ENCODE measurements at regions not wholly inside any gene's neighbourhood (a gene's known extent, or its start where the extent isn't known, plus 50 kb on each side); places are given as distances from the start of the nearest gene placed in this dataset.

DNA sequence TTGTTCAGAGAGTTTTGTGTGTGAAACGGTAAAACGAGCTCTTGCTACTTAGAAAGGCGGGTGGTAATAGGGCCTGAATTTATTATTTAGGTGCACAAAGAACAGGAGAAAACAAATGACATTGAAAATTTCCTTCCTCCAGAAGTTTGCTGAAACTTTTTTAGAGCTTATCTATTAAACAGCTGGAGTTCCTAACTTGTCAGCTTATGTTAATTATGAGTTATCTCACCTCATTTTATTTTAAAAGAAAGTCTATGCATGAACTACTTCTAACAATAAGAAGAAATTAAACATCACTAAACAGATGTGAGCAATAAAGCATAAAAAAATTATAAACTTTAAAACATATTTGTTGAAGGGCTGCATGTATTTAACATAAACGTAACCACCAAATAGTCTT is 373.9 kb upstream of the ANO3 start:
- ATAC-seq (ENCODE audit: insufficient read depth, low read depth) (no peak), DNase-seq (no peak)
- no peak overlapping the region for H3K27ac ChIP-seq (ENCODE audit: low read length)
- no peaks in the 10 kb centered on the region for H3K36me3 ChIP-seq (ENCODE audit: insufficient read depth, low read length)
- H3K9me3 ChIP-seq (ENCODE audit: insufficient read depth, low read length, severe bottlenecking): no peaks in the 10 kb centered on the region
- no peaks in the 10 kb centered on the region for H4K20me1 ChIP-seq (ENCODE audit: insufficient read depth, low read length)
- H3K4me1 ChIP-seq (ENCODE audit: insufficient read depth, low read length): no peaks in the 10 kb centered on the region
- no peak overlapping the region for H3K4me2 ChIP-seq (ENCODE audit: insufficient read depth, low read length)
- no peaks in the 10 kb centered on the region for H3K79me2 ChIP-seq (ENCODE audit: insufficient read depth, low read length)
- H3K9ac ChIP-seq (ENCODE audit: low read depth, low read length): no peak overlapping the region
- H3K4me3 ChIP-seq (ENCODE audit: low read depth in 1 of 2, low read length in 2 of 2): no peak overlapping the region
- TF ChIP-seq, protein P1, sequence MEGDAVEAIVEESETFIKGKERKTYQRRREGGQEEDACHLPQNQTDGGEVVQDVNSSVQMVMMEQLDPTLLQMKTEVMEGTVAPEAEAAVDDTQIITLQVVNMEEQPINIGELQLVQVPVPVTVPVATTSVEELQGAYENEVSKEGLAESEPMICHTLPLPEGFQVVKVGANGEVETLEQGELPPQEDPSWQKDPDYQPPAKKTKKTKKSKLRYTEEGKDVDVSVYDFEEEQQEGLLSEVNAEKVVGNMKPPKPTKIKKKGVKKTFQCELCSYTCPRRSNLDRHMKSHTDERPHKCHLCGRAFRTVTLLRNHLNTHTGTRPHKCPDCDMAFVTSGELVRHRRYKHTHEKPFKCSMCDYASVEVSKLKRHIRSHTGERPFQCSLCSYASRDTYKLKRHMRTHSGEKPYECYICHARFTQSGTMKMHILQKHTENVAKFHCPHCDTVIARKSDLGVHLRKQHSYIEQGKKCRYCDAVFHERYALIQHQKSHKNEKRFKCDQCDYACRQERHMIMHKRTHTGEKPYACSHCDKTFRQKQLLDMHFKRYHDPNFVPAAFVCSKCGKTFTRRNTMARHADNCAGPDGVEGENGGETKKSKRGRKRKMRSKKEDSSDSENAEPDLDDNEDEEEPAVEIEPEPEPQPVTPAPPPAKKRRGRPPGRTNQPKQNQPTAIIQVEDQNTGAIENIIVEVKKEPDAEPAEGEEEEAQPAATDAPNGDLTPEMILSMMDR (IDR thresholded peaks at IDR 0.05; ENCODE audit: borderline replicate concordance, extremely low read depth, low read length, poor library complexity, severe bottlenecking): no peak
- no peak for TF ChIP-seq EZH2 (IDR thresholded peaks at IDR 0.05; ENCODE audit: borderline replicate concordance, low read depth, low read length, severe bottlenecking)
- no peaks in the 10 kb centered on the region for H3K27me3 ChIP-seq (ENCODE audit: insufficient read depth, low read length, poor library complexity)
- no peak overlapping the region for H2AFZ ChIP-seq (ENCODE audit: low read depth, low read length)

DNA sequence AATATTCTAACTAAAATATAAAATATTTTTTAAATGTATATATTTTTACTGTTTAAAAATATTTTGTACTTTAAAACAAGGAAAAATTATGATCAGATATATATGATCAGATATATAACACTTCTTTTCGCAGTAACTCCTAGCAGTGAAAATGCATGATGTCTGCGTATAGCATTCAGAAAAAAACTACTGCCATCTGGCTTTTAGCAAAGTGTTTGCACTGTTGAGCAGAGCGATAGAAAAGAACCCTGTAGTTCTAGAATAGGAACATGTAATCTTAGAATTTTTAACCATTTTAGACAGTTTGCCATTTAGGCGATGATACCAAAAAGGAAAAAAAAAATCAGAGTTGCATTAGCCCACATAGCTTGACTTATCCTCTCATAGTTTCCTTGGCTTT is 370.4 kb upstream of the ANO3 start:
- no peaks in the 10 kb centered on the region for H3K36me3 ChIP-seq (ENCODE audit: insufficient read depth, low read length)
- H3K4me3 ChIP-seq (ENCODE audit: low read depth in 1 of 2, low read length in 2 of 2): no peak overlapping the region
- H3K4me2 ChIP-seq (ENCODE audit: insufficient read depth, low read length): no peak overlapping the region
- H3K9me3 ChIP-seq (ENCODE audit: insufficient read depth, low read length, severe bottlenecking): no peaks in the 10 kb centered on the region
- H3K27ac ChIP-seq (ENCODE audit: low read length): no peak overlapping the region
- no peak overlapping the region for H2AFZ ChIP-seq (ENCODE audit: low read depth, low read length)
- H3K27me3 ChIP-seq (ENCODE audit: insufficient read depth, low read length, poor library complexity): no peaks in the 10 kb centered on the region
- H3K9ac ChIP-seq (ENCODE audit: low read depth, low read length): no peak overlapping the region
- H4K20me1 ChIP-seq (ENCODE audit: insufficient read depth, low read length): no peaks in the 10 kb centered on the region
- TF ChIP-seq, protein P1 (IDR thresholded peaks at IDR 0.05; ENCODE audit: borderline replicate concordance, extremely low read depth, low read length, poor library complexity, severe bottlenecking): no peak
- no peak for TF ChIP-seq EZH2 (IDR thresholded peaks at IDR 0.05; ENCODE audit: borderline replicate concordance, low read depth, low read length, severe bottlenecking)
- ATAC-seq (ENCODE audit: insufficient read depth, low read depth) (no peak), DNase-seq (no peak)
- H3K4me1 ChIP-seq (ENCODE audit: insufficient read depth, low read length): no peaks in the 10 kb centered on the region
- H3K79me2 ChIP-seq (ENCODE audit: insufficient read depth, low read length): no peaks in the 10 kb centered on the region

DNA sequence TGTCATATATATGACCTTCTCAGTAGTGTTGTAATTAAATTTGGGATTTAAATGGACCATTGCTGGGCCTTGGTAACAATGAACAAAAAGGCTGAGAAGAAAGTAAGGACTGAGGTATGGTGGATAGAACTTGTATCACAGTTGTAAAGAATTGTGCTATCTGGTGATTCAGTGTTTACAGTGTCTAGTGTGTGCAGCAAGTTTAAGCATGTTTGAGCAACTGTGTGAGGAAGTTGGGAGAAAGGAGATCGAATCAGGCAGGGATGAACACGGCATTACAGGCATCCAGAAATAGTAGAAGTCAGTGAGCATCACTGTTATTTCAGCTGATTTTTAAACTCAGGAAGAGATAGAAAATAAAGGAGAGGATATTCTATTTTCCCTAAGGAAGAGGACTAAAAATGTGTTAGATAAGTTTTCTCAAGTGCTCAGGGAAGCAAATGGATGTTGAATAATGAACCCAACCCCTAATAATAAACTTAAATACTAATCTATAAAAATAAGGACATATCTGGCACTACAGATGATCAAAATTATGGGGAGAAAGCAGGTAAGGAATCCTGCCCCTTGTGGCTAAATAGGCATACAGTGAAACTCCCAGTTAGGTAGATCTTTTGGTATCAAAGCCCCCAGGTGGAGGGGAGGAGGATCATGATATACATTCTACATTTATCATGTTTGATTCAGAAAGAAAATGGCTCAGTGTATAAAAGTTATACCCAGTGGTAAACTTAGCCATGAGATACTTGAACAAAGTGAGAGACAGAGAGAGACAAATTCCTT is 361.0 kb upstream of the ANO3 start:
- Histone ChIP-seq H3K4me3 (ENCODE audit: low read depth in 1 of 2, low read length in 2 of 2) (no peak overlapping the region), H3K27ac (ENCODE audit: low read length) (no peak overlapping the region), H3K4me1 (ENCODE audit: insufficient read depth, low read length) (no peaks in the 10 kb centered on the region), H3K79me2 (ENCODE audit: insufficient read depth, low read length) (no peaks in the 10 kb centered on the region), H3K9me3 (ENCODE audit: insufficient read depth, low read length, severe bottlenecking) (no peaks in the 10 kb centered on the region), H3K4me2 (ENCODE audit: insufficient read depth, low read length) (no peak overlapping the region), H4K20me1 (ENCODE audit: insufficient read depth, low read length) (no peaks in the 10 kb centered on the region), H2AFZ (ENCODE audit: low read depth, low read length) (no peak overlapping the region), H3K36me3 (ENCODE audit: insufficient read depth, low read length) (no peaks in the 10 kb centered on the region), H3K9ac (ENCODE audit: low read depth, low read length) (no peak overlapping the region), H3K27me3 (ENCODE audit: insufficient read depth, low read length, poor library complexity) (no peaks in the 10 kb centered on the region)
- ATAC-seq (ENCODE audit: insufficient read depth, low read depth) (no peak), DNase-seq (no peak)
- TF ChIP-seq, protein P1 (IDR thresholded peaks at IDR 0.05; ENCODE audit: borderline replicate concordance, extremely low read depth, low read length, poor library complexity, severe bottlenecking): peak; percentile 24
- TF ChIP-seq EZH2 (IDR thresholded peaks at IDR 0.05; ENCODE audit: borderline replicate concordance, low read depth, low read length, severe bottlenecking): no peak

Measured in DND-41 (cell line).